Panc1 (cell line): ENCODE measurements at regions not wholly inside any gene's neighbourhood (a gene's known extent, or its start where the extent isn't known, plus 50 kb on each side); places are given as distances from the start of the nearest gene placed in this dataset.

Experiments used
- ATAC-seq: fragments of 200-7000 bp; cut with Tn5 transposase; 2 replicates; pipeline ENCODE4 v1.9.1; 2020; ENCODE audit warnings: mild to moderate bottlenecking, moderate library complexity
- BruUV-seq: library from RNA; stranded (reverse); fragments of 400-500 nt; replicated peaks from 2 replicates; lab custom pipeline; 2021; lab: Mats Ljungman, UMichigan
- CTCF ChIA-PET: fragments of 300-600 bp; sonication (Branson Sonifier 250); formaldehyde crosslinking; loops from one replicate; lab custom pipeline; 2022; ENCODE audit warnings: antibody characterized with exemption; lab: Charles Lee
- POLR2A ChIA-PET: fragments of 300-600 bp; sonication (Branson Sonifier 250); formaldehyde crosslinking; loops from one replicate; lab custom pipeline; 2022; ENCODE audit warnings: antibody characterized with exemption; lab: Charles Lee
- DNase-seq: peaks from one replicate; pipeline ENCODE4 v3.0.0-alpha.2; 2010; ENCODE audit warnings: low read depth, low spot score
- H3K27ac ChIP-seq: 2 replicates; pipeline ENCODE4 v1.5.1; 2011; ENCODE audit warnings: mild to moderate bottlenecking, low read length, inconsistent platforms
- H3K27me3 ChIP-seq: fragments of 200-500 bp; sonication (Bioruptor generic); 2 replicates; pipeline ENCODE4 v1.6.0; 2014; ENCODE audit warnings: low read length, inconsistent platforms; ENCODE audit not compliant: control insufficient read depth, insufficient read depth
- H3K36me3 ChIP-seq: fragments of 200-500 bp; sonication (Bioruptor generic); 2 replicates; pipeline ENCODE4 v1.5.1; 2014; ENCODE audit warnings: inconsistent platforms, mild to moderate bottlenecking, low read length, moderate library complexity; ENCODE audit not compliant: control insufficient read depth, insufficient read depth
- H3K4me1 ChIP-seq: 2 replicates; pipeline ENCODE4 v1.5.1; 2011; ENCODE audit warnings: inconsistent platforms, mild to moderate bottlenecking, low read length, moderate library complexity; ENCODE audit not compliant: control insufficient read depth, insufficient read depth
- H3K4me3 ChIP-seq, 2 experiments: 2 replicates each; pipeline ENCODE4 v1.5.1; 2011 to 2012; ENCODE audit warnings: low read depth in 2 of 2, low read length in 2 of 2, mild to moderate bottlenecking in 2 of 2, inconsistent platforms in 1 of 2, moderate library complexity in 1 of 2
- H3K9me3 ChIP-seq: fragments of 200-500 bp; sonication (Bioruptor generic); 2 replicates; pipeline ENCODE4 v1.5.1; 2014; ENCODE audit warnings: low read depth, mild to moderate bottlenecking, inconsistent platforms, low read length, moderate library complexity; ENCODE audit not compliant: control insufficient read depth, insufficient read depth
- POLR2AphosphoS5 ChIP-seq: IDR thresholded peaks from 2 replicates; pipeline ENCODE4 v1.6.1; 2012; ENCODE audit warnings: mild to moderate bottlenecking, low read depth, low read length, moderate library complexity
- SIN3A ChIP-seq: IDR thresholded peaks from 2 replicates; pipeline ENCODE4 v1.6.1; 2012; ENCODE audit warnings: low read depth, mild to moderate bottlenecking, low read length, moderate library complexity, borderline replicate concordance; ENCODE audit not compliant: insufficient read depth
- TCF7L2 ChIP-seq: IDR thresholded peaks from 2 replicates; pipeline ENCODE4 v1.6.1; 2011; ENCODE audit warnings: mild to moderate bottlenecking, low read depth, low read length, inconsistent platforms
- in situ Hi-C: cut with HindIII; loops from 2 replicates; pipeline ENCODE4 v1.10.0; 2016; ENCODE audit warnings: low sequenced_read_pairs, low pct_unique_long_range_greater_than_20kb
- intact Hi-C: fragments of 100-400 bp; cut with micrococcal nuclease; formaldehyde crosslinking; loops from one replicate; pipeline ENCODE4 v1.10.0; 2022; ENCODE audit not compliant: unreplicated experiment
- TF ChIP-seq, protein P1 (sequence below): fragments of 450-650 bp; IDR thresholded peaks from 2 replicates; pipeline ENCODE4 v1.5.1; 2017; ENCODE audit warnings: mild to moderate bottlenecking
- TF ChIP-seq, protein P2 (sequence below), 2 experiments: IDR thresholded peaks; 2 replicates each; pipeline ENCODE4 v1.6.1; 2011 to 2012; ENCODE audit warnings: low read depth in 2 of 2, control low read depth in 1 of 2, low read length in 1 of 2, mild to moderate bottlenecking in 1 of 2, moderate library complexity in 1 of 2; ENCODE audit not compliant: insufficient read depth in 1 of 2

DNA sequence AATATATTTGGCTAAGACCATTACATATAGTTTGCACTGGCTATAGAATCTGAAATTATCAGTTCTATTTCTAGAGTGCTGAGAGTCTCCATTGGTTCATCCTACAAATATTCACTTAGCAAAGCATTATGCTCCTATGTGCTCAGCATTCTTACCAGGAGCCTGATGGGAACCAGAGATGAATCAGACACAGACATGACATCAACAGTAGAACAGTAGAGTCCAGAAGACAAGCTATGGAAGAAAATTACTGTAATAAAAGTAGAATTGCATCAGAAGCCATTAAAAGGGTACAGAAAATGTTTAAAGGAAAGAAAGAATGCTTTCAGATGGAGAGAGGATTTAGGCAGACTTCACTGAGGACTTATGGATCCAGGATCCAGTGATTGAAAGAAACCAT, 271.7 kb upstream of the SNX7 start:
- H3K27me3 ChIP-seq = no peaks in the 10 kb centered on the region

DNA sequence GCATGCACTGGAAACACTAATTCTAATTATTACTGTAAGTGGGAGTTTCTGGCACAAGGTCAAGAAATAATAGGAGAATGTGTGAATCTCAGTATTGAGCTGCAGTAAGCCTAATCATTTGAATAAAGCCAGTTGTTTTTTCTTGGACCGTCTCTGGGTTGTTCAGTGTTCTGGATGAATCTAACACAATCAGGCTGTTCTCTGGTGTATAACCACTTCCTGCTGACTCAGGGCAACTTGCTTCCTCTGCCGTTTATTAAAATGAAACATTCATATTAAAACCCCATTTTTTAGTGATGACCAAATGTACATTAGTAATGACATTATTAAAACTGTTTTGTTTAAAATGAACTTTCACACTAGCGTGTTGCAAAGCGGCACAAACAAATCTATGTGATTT, 273.1 kb upstream of the SNX7 start:
- Histone ChIP-seq H3K4me1 (no peaks in the 10 kb centered on the region), H3K9me3 (no peaks in the 10 kb centered on the region), H3K27me3 (no peaks in the 10 kb centered on the region), H3K4me3 (no peak overlapping the region), H3K27ac (no peak overlapping the region), H3K36me3 (no peaks in the 10 kb centered on the region)
- no peak for DNase-seq
- in situ Hi-C loops = no loop called here
- TF ChIP-seq, protein P1, sequence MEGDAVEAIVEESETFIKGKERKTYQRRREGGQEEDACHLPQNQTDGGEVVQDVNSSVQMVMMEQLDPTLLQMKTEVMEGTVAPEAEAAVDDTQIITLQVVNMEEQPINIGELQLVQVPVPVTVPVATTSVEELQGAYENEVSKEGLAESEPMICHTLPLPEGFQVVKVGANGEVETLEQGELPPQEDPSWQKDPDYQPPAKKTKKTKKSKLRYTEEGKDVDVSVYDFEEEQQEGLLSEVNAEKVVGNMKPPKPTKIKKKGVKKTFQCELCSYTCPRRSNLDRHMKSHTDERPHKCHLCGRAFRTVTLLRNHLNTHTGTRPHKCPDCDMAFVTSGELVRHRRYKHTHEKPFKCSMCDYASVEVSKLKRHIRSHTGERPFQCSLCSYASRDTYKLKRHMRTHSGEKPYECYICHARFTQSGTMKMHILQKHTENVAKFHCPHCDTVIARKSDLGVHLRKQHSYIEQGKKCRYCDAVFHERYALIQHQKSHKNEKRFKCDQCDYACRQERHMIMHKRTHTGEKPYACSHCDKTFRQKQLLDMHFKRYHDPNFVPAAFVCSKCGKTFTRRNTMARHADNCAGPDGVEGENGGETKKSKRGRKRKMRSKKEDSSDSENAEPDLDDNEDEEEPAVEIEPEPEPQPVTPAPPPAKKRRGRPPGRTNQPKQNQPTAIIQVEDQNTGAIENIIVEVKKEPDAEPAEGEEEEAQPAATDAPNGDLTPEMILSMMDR = no peak
- no peak for TF ChIP-seq TCF7L2
- no peak for TF ChIP-seq SIN3A
- TF ChIP-seq POLR2AphosphoS5 = no peak
- TF ChIP-seq, protein P2, sequence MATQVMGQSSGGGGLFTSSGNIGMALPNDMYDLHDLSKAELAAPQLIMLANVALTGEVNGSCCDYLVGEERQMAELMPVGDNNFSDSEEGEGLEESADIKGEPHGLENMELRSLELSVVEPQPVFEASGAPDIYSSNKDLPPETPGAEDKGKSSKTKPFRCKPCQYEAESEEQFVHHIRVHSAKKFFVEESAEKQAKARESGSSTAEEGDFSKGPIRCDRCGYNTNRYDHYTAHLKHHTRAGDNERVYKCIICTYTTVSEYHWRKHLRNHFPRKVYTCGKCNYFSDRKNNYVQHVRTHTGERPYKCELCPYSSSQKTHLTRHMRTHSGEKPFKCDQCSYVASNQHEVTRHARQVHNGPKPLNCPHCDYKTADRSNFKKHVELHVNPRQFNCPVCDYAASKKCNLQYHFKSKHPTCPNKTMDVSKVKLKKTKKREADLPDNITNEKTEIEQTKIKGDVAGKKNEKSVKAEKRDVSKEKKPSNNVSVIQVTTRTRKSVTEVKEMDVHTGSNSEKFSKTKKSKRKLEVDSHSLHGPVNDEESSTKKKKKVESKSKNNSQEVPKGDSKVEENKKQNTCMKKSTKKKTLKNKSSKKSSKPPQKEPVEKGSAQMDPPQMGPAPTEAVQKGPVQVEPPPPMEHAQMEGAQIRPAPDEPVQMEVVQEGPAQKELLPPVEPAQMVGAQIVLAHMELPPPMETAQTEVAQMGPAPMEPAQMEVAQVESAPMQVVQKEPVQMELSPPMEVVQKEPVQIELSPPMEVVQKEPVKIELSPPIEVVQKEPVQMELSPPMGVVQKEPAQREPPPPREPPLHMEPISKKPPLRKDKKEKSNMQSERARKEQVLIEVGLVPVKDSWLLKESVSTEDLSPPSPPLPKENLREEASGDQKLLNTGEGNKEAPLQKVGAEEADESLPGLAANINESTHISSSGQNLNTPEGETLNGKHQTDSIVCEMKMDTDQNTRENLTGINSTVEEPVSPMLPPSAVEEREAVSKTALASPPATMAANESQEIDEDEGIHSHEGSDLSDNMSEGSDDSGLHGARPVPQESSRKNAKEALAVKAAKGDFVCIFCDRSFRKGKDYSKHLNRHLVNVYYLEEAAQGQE (IDR thresholded peaks at IDR 0.05; ENCODE audit: insufficient read depth in 1 of 2, low read depth in 2 of 2, low read length in 1 of 2) = no peak
- no peak for ATAC-seq
- BruUV-seq = no TSS peak
- ChIA-PET POLR2A (no interaction called here), CTCF (no interaction called here)
- intact Hi-C loops = no loop called here

More for the DNA sequence above, 271.7 kb upstream of the SNX7 start:
- Histone ChIP-seq H3K36me3 (no peaks in the 10 kb centered on the region), H3K27ac (no peak overlapping the region), H3K9me3 (no peaks in the 10 kb centered on the region), H3K4me1 (no peaks in the 10 kb centered on the region), H3K4me3 (no peak overlapping the region)
- TF ChIP-seq POLR2AphosphoS5 = no peak
- TF ChIP-seq, protein P2 (IDR thresholded peaks at IDR 0.05; ENCODE audit: insufficient read depth in 1 of 2, low read depth in 2 of 2, low read length in 1 of 2) = no peak
- TF ChIP-seq, protein P1 = no peak
- no peak for TF ChIP-seq SIN3A
- TF ChIP-seq TCF7L2 = no peak
- in situ Hi-C loops = no loop called here
- no peak for DNase-seq
- BruUV-seq = no TSS peak
- intact Hi-C loops = no loop called here
- POLR2A ChIA-PET = no interaction called here
- CTCF ChIA-PET = no interaction called here
- no peak for ATAC-seq
